GM18499 (cell line): ENCODE measurements at regions not wholly inside any gene's neighbourhood (a gene's known extent, or its start where the extent isn't known, plus 50 kb on each side); places are given as distances from the start of the nearest gene placed in this dataset.

ENCODE experiments used
- ATAC-seq: cut with Tn5 transposase; IDR thresholded peaks from one replicate; pipeline ENCODE4 v1.9.1; 2021; ENCODE audit warnings: moderate number of reproducible peaks; ENCODE audit not compliant: insufficient read depth, unreplicated experiment

GRCh38 chr17:79541056-79541850, 69.6 kb downstream of the RBFOX3 start:
- ATAC-seq, result no peak

- no peak for ATAC-seq
Observed at GRCh38 chr17:79539944-79540705, 70.7 kb downstream of the RBFOX3 start.

- ATAC-seq, result no peak
Observed at GRCh38 chr17:79538291-79538690, 72.6 kb downstream of the RBFOX3 start.

GRCh38 chr17:79537686-79538085, 73.2 kb downstream of the RBFOX3 start:
- no peak for ATAC-seq

- ATAC-seq, result no peak
Observed at GRCh38 chr17:79537061-79537460, 73.8 kb downstream of the RBFOX3 start.

GRCh38 chr17:79536212-79536840, 74.5 kb downstream of the RBFOX3 start:
- no peak for ATAC-seq

GRCh38 chr17:79535728-79536025, 75.2 kb downstream of the RBFOX3 start:
- ATAC-seq, result no peak

GRCh38 chr17:79534851-79535727, 75.8 kb downstream of the RBFOX3 start:
- no peak for ATAC-seq

GRCh38 chr17:79534111-79534510, 76.7 kb downstream of the RBFOX3 start:
- no peak for ATAC-seq

- ATAC-seq, result no peak
Observed at GRCh38 chr17:79533116-79533515, 77.7 kb downstream of the RBFOX3 start.

GRCh38 chr17:79532107-79532790, 78.6 kb downstream of the RBFOX3 start:
- ATAC-seq, result no peak

- no peak for ATAC-seq
Observed at GRCh38 chr17:79531191-79532095, 79.4 kb downstream of the RBFOX3 start.

- ATAC-seq, result no peak
Observed at GRCh38 chr17:79530361-79531105, 80.3 kb downstream of the RBFOX3 start.

GRCh38 chr17:79529661-79530081, 81.2 kb downstream of the RBFOX3 start:
- no peak for ATAC-seq

- no peak for ATAC-seq
Observed at GRCh38 chr17:79528592-79529125, 82.2 kb downstream of the RBFOX3 start.

GRCh38 chr17:79527306-79527705, 83.5 kb downstream of the RBFOX3 start:
- ATAC-seq, result no peak

GRCh38 chr17:79525793-79526677, 84.8 kb downstream of the RBFOX3 start:
- ATAC-seq, result no peak
